BLaER1 (cell line): ENCODE measurements at regions not wholly inside any gene's neighbourhood (a gene's known extent, or its start where the extent isn't known, plus 50 kb on each side); places are given as distances from the start of the nearest gene placed in this dataset.

ENCODE experiments used
- H3K27ac ChIP-seq: shearing (Covaris generic); formaldehyde crosslinking; 2 replicates; pipeline ENCODE4 v1.8.1; 2022
- H3K27me3 ChIP-seq: shearing (Covaris generic); formaldehyde crosslinking; 2 replicates; pipeline ENCODE4 v1.8.1; 2022
- H3K36me3 ChIP-seq: shearing (Covaris generic); formaldehyde crosslinking; 2 replicates; pipeline ENCODE4 v1.8.1; 2022
- H3K4me1 ChIP-seq: shearing (Covaris generic); formaldehyde crosslinking; 2 replicates; pipeline ENCODE4 v1.8.1; 2022
- H3K4me2 ChIP-seq: shearing (Covaris generic); formaldehyde crosslinking; 2 replicates; pipeline ENCODE4 v1.8.1; 2022
- H3K4me3 ChIP-seq: shearing (Covaris generic); formaldehyde crosslinking; 2 replicates; pipeline ENCODE4 v1.8.1; 2022
- H3K9ac ChIP-seq: shearing (Covaris generic); formaldehyde crosslinking; 2 replicates; pipeline ENCODE4 v1.8.1; 2022
- H3K9me3 ChIP-seq: shearing (Covaris generic); formaldehyde crosslinking; 2 replicates; pipeline ENCODE4 v1.8.1; 2022
- H4K20me1 ChIP-seq: shearing (Covaris generic); formaldehyde crosslinking; 2 replicates; pipeline ENCODE4 v1.8.1; 2022
- Cebpa-rat ChIP-seq: shearing (Covaris generic); IDR thresholded peaks from 2 replicates; pipeline ENCODE4 v1.8.1; 2022

- TF ChIP-seq Cebpa-rat = no peak
- H3K4me2 ChIP-seq = no peak overlapping the region
These were observed 482.6 kb downstream of the TSN start for GRCh38 chr2:122238006-122238559.

GRCh38 chr2:122239440-122239839 is 484.0 kb downstream of the TSN start:
- no peaks in the 10 kb centered on the region for H3K27me3 ChIP-seq
- no peaks in the 10 kb centered on the region for H4K20me1 ChIP-seq
- H3K36me3 ChIP-seq = no peaks in the 10 kb centered on the region
- H3K27ac ChIP-seq = no peak overlapping the region
- no peak overlapping the region for H3K4me2 ChIP-seq
- peaks cover 4% of the 10 kb centered on the region; the same call in 1 of the 2 replicates for H3K4me1 ChIP-seq
- no peak overlapping the region for H3K4me3 ChIP-seq
- no peak overlapping the region for H3K9ac ChIP-seq
- no peak for TF ChIP-seq Cebpa-rat
- no peaks in the 10 kb centered on the region for H3K9me3 ChIP-seq

More at GRCh38 chr2:122238006-122238559, 482.6 kb downstream of the TSN start:
- Histone ChIP-seq H4K20me1 (no peaks in the 10 kb centered on the region), H3K36me3 (no peaks in the 10 kb centered on the region), H3K27me3 (no peaks in the 10 kb centered on the region), H3K4me3 (no peak overlapping the region), H3K9me3 (no peaks in the 10 kb centered on the region), H3K9ac (no peak overlapping the region), H3K4me1 (peaks cover 4% of the 10 kb centered on the region; the same call in 1 of the 2 replicates), H3K27ac (no peak overlapping the region)

GRCh38 chr2:122244598-122245229 is 489.3 kb downstream of the TSN start:
- H3K36me3 ChIP-seq = no peaks in the 10 kb centered on the region
- H3K4me1 ChIP-seq = peaks cover 4% of the 10 kb centered on the region; the same call in 1 of the 2 replicates
- H3K27ac ChIP-seq = no peak overlapping the region
- H3K4me3 ChIP-seq = no peak overlapping the region
- no peak overlapping the region for H3K9ac ChIP-seq
- TF ChIP-seq Cebpa-rat = no peak
- H3K4me2 ChIP-seq = no peak overlapping the region
- H4K20me1 ChIP-seq = no peaks in the 10 kb centered on the region
- no peaks in the 10 kb centered on the region for H3K27me3 ChIP-seq
- H3K9me3 ChIP-seq = no peaks in the 10 kb centered on the region

DNA sequence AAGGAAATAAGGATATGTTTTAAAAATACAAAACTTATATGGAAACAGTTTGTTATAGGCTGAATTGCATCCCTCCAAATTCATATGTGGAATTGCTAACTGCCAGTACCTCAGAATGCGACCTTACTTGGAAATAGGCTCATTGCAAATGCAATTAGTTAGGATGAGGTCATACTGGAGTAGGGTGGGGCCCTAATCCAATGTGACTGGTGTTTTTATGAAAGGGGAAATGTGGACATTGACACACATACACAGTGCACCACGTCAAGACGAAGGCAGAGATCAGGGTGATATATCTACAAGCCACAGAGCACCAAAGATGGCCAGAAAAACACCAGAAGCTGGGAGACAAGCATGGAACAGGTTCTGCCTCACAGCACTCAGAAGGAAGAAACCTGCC is 494.2 kb downstream of the TSN start:
- Histone ChIP-seq H3K4me2 (no peak overlapping the region), H4K20me1 (no peaks in the 10 kb centered on the region), H3K36me3 (no peaks in the 10 kb centered on the region), H3K9me3 (no peaks in the 10 kb centered on the region; the same call in 1 of the 2 replicates), H3K27ac (no peak overlapping the region), H3K4me1 (no peaks in the 10 kb centered on the region), H3K27me3 (no peaks in the 10 kb centered on the region), H3K4me3 (no peak overlapping the region), H3K9ac (no peak overlapping the region)
- no peak for TF ChIP-seq Cebpa-rat

GRCh38 chr2:122251158-122251557 is 495.7 kb downstream of the TSN start:
- no peaks in the 10 kb centered on the region for H3K27me3 ChIP-seq
- H3K9ac ChIP-seq = no peak overlapping the region
- no peaks in the 10 kb centered on the region for H3K4me1 ChIP-seq
- no peaks in the 10 kb centered on the region for H4K20me1 ChIP-seq
- H3K27ac ChIP-seq = no peak overlapping the region
- no peaks in the 10 kb centered on the region; the same call in 1 of the 2 replicates for H3K9me3 ChIP-seq
- TF ChIP-seq Cebpa-rat = no peak
- no peak overlapping the region for H3K4me3 ChIP-seq
- no peak overlapping the region for H3K4me2 ChIP-seq
- no peaks in the 10 kb centered on the region for H3K36me3 ChIP-seq

DNA sequence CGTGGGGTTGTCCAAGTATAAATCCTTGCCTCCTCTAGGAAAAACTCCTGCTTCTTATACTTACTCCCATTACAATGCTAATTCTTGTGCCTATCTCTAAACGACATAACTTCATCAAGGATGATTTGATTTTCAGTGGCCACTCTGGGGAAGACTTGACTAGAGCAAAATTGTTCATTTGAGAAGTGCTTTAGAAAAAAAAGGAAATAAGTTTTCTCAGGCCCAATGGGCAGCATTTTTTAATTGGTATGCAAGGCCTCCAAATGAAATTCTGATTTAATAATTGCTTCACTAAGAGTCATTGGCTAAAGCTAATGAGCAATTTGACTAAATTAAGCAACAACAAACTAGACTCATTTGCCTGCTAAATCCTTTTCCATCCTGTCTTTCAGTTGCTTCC is 496.1 kb downstream of the TSN start:
- no peak for TF ChIP-seq Cebpa-rat
- Histone ChIP-seq H4K20me1 (no peaks in the 10 kb centered on the region), H3K4me3 (no peak overlapping the region), H3K27ac (no peak overlapping the region), H3K9ac (no peak overlapping the region), H3K4me1 (no peaks in the 10 kb centered on the region), H3K27me3 (no peaks in the 10 kb centered on the region), H3K4me2 (no peak overlapping the region), H3K36me3 (no peaks in the 10 kb centered on the region), H3K9me3 (no peaks in the 10 kb centered on the region; the same call in 1 of the 2 replicates)

DNA sequence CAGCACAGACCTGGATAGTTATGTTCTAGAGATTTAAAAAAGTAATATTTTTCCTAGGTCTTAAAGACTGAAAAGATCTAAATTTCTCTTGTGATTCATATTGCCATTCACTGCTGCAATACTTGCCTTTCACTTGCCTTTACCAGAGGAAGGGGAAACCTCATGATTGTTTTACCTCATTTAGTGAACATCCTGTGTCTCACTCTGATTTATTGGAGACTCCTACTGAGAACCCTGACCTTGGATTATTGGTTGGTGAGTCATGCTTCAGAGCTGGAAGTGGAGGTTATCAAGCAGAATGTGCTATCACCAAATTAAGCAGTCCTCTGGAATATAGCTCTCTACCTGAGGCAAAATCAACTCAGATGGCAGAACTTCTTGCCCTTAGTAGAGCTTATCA is 500.5 kb downstream of the TSN start:
- no peaks in the 10 kb centered on the region for H3K36me3 ChIP-seq
- no peak overlapping the region for H3K27ac ChIP-seq
- no peak overlapping the region for H3K4me2 ChIP-seq
- no peaks in the 10 kb centered on the region for H4K20me1 ChIP-seq
- TF ChIP-seq Cebpa-rat = no peak
- no peak overlapping the region for H3K4me3 ChIP-seq
- H3K4me1 ChIP-seq = no peaks in the 10 kb centered on the region
- no peaks in the 10 kb centered on the region; the same call in 1 of the 2 replicates for H3K9me3 ChIP-seq
- no peaks in the 10 kb centered on the region for H3K27me3 ChIP-seq
- H3K9ac ChIP-seq = no peak overlapping the region

DNA sequence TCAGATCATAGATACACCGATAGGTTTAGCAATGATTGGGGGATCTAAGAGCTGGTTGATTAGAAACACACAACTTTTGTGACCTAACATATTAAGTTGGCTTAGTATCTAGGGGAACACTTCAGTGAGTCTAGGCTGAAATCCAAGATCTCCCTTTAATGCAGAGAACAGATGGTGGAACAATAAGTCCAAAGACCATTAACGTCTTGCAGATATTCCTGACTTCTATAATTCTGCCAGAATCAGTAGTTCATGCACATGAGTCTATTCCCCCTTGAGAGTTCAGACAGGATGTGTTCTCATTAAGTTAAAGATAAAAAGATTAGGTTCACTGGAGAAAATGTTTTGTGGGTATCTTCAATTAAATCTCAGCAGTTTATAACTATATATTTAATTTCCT is 506.5 kb downstream of the TSN start:
- Histone ChIP-seq H3K4me3 (no peak overlapping the region), H3K4me2 (no peak overlapping the region), H3K9ac (no peak overlapping the region), H3K27me3 (no peaks in the 10 kb centered on the region), H3K9me3 (no peaks in the 10 kb centered on the region), H4K20me1 (no peaks in the 10 kb centered on the region), H3K4me1 (peaks cover 4% of the 10 kb centered on the region; the same call in 1 of the 2 replicates), H3K27ac (no peak overlapping the region), H3K36me3 (no peaks in the 10 kb centered on the region)
- TF ChIP-seq Cebpa-rat = no peak

DNA sequence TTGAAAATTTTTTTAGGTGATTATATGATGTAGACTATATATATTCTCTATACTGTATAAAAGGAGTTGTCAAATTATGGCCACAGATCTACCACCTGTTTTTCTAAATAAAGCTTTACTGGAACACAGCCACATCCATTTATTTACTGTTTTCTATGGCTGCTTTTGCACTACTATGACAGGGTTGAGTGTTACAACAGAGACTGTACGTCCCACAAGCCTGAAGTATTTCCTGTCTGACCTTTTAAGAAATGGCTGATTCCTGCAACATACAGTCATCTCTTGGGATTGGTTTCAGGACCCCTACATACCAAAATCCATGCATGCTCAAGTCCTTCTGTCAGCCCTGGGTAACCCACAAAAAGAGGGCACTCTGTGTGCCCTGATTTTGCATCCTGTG is 508.3 kb downstream of the TSN start:
- Histone ChIP-seq H3K9me3 (no peaks in the 10 kb centered on the region), H3K36me3 (no peaks in the 10 kb centered on the region), H3K4me2 (no peak overlapping the region), H3K4me3 (no peak overlapping the region), H3K27ac (no peak overlapping the region), H3K9ac (no peak overlapping the region), H3K27me3 (no peaks in the 10 kb centered on the region), H3K4me1 (peaks cover 4% of the 10 kb centered on the region; the same call in 1 of the 2 replicates), H4K20me1 (no peaks in the 10 kb centered on the region)
- no peak for TF ChIP-seq Cebpa-rat

DNA sequence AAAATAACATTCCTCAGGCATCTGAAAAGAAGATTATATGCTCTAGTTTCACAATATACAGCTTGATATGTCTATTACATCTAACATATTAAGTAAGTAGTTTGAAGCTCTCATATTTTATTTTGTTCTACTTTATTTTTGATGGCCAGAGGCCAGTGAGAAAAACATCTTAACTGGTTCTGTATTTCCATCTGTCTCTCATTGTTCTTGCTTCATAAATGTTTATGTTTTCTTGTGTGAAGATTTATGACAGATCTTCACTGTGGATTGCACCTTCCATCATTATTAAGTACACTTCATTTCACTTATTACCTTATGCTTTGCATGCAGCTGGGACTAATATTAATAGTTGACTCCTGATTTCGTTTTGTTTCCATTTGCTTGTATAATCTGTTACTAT is 511.2 kb downstream of the TSN start:
- no peak overlapping the region for H3K27ac ChIP-seq
- peaks cover 4% of the 10 kb centered on the region; the same call in 1 of the 2 replicates for H3K4me1 ChIP-seq
- H3K4me3 ChIP-seq = no peak overlapping the region
- H3K9ac ChIP-seq = no peak overlapping the region
- H4K20me1 ChIP-seq = no peaks in the 10 kb centered on the region
- no peaks in the 10 kb centered on the region for H3K9me3 ChIP-seq
- no peak overlapping the region for H3K4me2 ChIP-seq
- no peak for TF ChIP-seq Cebpa-rat
- no peaks in the 10 kb centered on the region for H3K27me3 ChIP-seq
- H3K36me3 ChIP-seq = no peaks in the 10 kb centered on the region
